NCI-H460 (cell line): ENCODE measurements at regions not wholly inside any gene's neighbourhood (a gene's known extent, or its start where the extent isn't known, plus 50 kb on each side); places are given as distances from the start of the nearest gene placed in this dataset.

Source experiments
- DNase-seq: peaks from one replicate; pipeline ENCODE4 v3.0.0-alpha.2; 2016; ENCODE audit warnings: low read depth; ENCODE audit errors: extremely low read depth

DNA sequence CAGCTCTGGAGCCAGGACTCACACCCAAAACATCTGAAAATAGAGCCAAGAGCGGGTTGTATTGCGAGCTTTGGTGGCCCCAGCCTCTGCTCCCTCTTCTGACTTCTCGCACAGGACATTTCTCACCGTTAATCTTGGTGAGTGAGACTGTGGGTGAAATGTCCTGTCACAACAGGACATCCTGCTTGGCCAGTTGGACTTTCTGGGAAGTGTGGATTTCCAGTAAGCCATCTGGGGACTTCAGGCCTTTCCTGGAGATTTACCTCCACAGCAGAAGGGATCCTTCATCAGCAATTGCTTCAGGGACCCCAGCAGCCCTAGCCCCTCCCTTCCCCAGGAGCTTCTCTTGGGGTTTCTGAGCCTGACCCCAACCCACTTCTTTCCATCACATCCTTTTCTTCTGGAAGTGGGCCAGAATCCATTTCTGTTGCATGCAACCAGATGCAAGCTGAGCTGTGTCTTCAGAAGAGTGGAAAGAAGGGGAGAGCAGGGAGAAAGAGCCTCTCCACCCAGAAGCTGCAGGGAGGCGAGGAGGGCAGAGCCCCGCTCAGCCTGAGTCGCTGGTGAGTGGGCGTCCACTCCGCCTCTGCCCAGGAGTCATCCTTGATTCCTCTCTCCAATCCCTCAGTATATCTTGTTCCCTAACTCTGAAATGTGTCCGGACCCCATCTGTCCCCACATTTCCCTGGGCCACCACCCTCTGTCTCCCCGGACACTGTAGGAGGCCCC is 50.3 kb upstream of the GADD45G start:
- no peak for DNase-seq

DNA sequence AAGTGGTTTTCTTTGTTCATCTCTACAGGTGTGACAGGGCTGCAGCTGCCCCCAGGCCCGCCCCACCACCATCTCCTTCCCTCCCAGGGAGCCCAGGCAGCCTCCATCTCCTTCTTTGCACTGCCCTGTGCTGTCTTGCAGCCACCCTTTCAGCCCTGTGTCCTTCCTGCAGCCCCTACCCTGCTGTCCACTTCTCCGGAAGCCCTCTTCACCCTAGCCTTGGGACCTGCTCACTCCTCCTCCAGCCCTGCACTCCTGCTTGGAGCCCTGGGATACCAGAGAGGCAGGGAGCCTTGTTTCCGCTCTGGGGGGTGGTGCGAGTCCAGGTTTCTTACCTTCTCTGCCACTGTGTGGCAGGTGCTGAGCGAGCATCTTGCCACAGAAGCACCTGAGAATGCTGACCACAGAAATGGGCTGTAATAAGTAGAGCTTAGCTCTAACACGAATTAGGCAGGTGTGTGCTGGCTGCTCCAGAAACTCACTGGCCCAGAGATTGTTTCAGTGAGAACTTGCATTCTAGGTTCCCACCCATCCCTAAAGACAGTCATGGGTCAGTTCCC is 51.3 kb upstream of the GADD45G start:
- no peak for DNase-seq

DNA sequence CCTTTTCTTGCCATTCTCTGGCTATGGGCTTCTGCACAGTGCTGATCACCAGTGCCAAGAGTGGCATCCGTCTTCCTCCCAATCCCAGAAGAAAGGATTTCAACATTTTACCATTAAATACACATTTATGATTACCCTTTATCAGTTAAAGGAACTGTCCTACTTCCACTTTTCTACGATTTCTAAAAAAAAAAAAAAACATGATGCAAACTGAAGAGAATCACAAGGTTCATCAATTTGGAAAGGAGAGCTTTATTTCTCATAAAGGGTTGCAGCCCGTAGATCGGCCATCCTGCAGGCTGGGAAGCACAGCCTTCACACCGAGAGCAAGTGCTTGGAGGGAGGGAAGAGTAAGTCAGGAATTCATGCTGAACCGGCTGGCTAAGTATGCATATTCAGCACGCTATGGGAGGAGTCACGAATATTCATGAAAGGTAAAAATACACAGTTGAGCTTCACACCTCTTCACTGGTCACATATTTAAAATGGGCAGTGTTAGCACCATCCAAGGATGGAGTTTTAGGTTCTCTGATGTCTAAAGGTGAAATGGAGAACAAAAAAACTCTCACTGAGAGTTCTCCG is 52.5 kb upstream of the SEMA4D start:
- DNase-seq = no peak

DNA sequence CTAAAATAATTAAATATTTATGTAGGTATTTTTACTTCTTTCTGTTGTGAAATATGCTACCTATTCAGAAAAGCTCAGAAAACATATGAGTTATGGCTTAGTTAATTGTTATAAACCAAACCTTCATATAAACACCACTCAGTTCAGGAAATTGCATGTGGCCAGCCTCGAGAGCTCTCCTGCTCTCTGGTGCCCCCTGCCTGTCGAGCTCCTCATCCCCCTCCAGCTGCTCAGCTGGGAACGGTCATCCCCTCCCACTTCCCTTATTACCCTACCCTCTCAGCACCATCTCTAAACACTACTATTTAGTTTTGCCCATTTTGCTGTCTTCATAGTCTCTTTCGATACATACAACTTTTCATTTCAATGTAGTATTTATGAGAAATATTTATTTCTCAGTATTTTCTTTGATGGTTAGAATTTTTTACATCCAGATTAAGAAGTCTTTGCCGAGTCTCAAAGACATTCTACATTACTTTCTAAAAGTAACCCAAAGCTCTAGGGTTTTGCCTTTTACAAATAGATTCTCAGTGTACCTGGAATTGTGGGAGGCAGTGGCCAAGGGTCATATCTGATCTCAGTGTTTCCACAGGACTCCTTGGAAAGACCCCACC is 51.2 kb upstream of the SEMA4D start:
- peak; percentile 68 for DNase-seq

DNA sequence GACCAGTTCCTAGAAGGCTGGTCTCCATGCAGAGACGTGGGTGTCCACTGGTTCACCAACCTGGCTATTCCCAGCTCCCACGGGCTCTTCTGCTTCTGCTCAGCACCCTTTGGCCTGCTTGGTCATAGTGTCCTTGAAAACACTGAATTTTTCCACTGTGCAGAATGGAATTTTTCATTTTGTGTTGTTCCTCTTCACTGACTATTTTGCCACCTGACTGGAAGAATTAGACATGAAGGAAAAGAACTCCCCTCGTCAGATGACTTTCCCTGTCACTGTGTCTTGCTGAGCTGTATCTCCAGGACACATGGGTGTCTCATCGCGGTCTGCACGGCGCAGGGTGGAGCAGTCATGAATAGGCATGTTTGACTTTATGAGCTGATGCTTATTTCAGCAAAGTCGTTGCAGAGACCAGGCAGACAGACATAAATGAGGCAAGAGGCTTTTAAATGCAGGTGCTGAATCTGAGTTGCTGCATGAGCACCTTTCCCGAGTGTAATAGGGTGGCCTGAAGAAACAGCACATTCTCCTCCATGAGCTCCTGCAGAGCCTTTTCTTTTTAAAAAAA is 50.2 kb upstream of the SEMA4D start:
- no peak for DNase-seq
